Activated CD8-positive, alpha-beta memory T cell treated with anti-CD3 and anti-CD28 coated beads, Interleukin-2, amount 10 ng/mL, durations not matched to agents 7 days and 5 days (primary cell): ENCODE measurements at regions not wholly inside any gene's neighbourhood (a gene's known extent, or its start where the extent isn't known, plus 50 kb on each side); places are given as distances from the start of the nearest gene placed in this dataset.
"Not testable (repeated sequence)": the region's sequence is repeated elsewhere in the genome, so short reads cannot be mapped to it uniquely, and the experiment has no call there.

Experiments used
- ATAC-seq: fragments of 150-1000 bp; cut with Tn5 transposase; one replicate; pipeline ENCODE4 v1.10.0; 2021; ENCODE audit warnings: moderate library complexity
- CTCF ChIA-PET: fragments of 350-600 bp; sonication (Branson Sonifier 250); formaldehyde crosslinking; loops from one replicate; lab custom pipeline; 2021; ENCODE audit warnings: antibody characterized with exemption; lab: Charles Lee
- DNase-seq: peaks from one replicate; pipeline ENCODE4 v3.0.0-alpha.2; 2020
- H3K27ac Mint-ChIP-seq: one replicate; pipeline ENCODE4 v1.8.0; 2021; ENCODE audit warnings: mild to moderate bottlenecking, mixed read lengths
- H3K27me3 Mint-ChIP-seq: one replicate; pipeline ENCODE4 v1.8.0; 2021; ENCODE audit warnings: mixed read lengths
- H3K36me3 Mint-ChIP-seq: one replicate; pipeline ENCODE4 v1.8.0; 2021; ENCODE audit warnings: mild to moderate bottlenecking, mixed read lengths
- H3K4me1 Mint-ChIP-seq: one replicate; pipeline ENCODE4 v1.8.0; 2021; ENCODE audit warnings: mixed read lengths
- H3K4me3 Mint-ChIP-seq: one replicate; pipeline ENCODE4 v1.8.0; 2021; ENCODE audit warnings: mild to moderate bottlenecking, moderate library complexity, mixed read lengths
- H3K9me3 Mint-ChIP-seq: one replicate; pipeline ENCODE4 v1.8.0; 2022; ENCODE audit warnings: low read depth, mixed read lengths

DNA sequence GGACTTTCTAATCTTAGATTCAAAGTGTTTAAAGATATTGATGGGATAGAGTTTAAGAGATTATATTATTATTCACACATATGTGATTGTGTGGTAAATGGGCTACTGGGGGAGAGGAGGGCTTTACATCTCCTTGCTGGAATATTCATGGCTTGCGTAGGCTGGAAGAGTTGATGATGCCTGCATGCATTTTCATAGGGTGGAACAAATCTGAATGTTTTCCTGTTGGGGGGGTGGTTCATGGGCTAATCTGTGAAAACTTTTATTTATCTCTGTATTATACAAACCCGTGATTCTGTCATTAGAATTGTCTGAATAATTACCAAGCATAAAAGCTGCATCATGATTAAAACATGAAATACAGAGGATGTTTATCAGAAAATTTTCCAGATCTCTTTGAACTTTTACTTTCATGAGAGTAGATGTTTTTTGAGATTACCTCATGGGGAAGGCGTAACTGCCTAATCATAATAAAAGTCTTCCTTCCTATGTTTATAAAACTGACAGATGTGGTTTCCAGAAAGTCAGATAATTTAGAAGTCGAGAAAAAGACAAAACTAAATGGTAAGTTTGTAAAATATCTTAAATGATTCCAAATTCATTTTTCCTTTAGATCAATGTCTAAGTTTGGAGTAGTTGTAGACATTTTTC, 1185.4 kb upstream of the SEMA6A start:
- Mint-ChIP-seq H3K4me3 (no peak overlapping the region), H3K9me3 (peaks cover 3% of the 10 kb centered on the region), H3K27me3 (no peaks in the 10 kb centered on the region), H3K4me1 (no peaks in the 10 kb centered on the region), H3K27ac (no peak overlapping the region), H3K36me3 (no peaks in the 10 kb centered on the region)
- DNase-seq (no peak), ATAC-seq (no peak)
- CTCF ChIA-PET = no interaction called here

DNA sequence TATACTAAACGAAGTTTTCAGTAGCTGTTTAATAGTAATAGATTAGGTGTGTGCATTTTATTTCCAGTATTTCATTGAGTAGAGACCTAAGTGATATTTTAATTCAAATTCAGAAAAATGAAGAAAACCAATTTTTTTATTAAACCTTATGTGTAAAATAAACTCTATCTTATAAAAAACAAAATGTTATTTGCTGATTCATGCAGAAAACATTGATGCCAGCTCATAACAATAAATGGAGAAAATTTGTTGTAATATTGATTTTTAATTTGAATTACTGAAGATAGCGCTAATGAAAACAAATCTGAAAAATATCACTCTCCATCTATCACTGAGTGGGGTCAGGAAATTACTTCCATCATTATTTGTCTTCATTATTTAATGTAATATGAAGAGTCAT, 1177.8 kb upstream of the SEMA6A start:
- CTCF ChIA-PET = no interaction called here
- H3K27me3 Mint-ChIP-seq = no peaks in the 10 kb centered on the region
- no peaks in the 10 kb centered on the region for H3K4me1 Mint-ChIP-seq
- H3K36me3 Mint-ChIP-seq = no peaks in the 10 kb centered on the region
- no peak overlapping the region for H3K27ac Mint-ChIP-seq
- DNase-seq (no peak), ATAC-seq (no peak)
- peaks cover 6% of the 10 kb centered on the region for H3K9me3 Mint-ChIP-seq
- H3K4me3 Mint-ChIP-seq = no peak overlapping the region

DNA sequence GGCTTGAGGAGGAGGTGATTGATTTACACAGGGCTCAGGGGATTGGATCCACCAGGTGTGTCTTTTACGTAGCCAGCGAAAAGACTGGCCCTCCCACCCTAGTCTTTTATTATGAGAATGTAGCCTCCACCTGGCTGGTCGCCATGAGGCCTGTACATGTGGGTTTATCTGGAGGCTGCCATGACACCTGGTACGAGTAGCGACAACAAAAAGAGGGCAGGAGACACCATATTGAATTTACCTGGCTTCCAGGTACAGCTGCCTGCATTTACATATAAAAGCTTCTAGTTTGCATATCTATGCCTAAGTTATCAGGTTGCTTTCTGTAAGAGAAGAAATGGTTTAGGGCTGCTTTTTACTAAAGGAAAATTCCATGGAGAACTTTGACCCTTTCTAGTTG, 1173.7 kb upstream of the SEMA6A start:
- no peaks in the 10 kb centered on the region for H3K27me3 Mint-ChIP-seq
- CTCF ChIA-PET = no interaction called here
- H3K4me3 Mint-ChIP-seq = no peak overlapping the region
- no peak for ATAC-seq
- H3K4me1 Mint-ChIP-seq = no peaks in the 10 kb centered on the region
- no peak overlapping the region for H3K27ac Mint-ChIP-seq
- H3K36me3 Mint-ChIP-seq = no peaks in the 10 kb centered on the region
- peaks cover 2% of the 10 kb centered on the region for H3K9me3 Mint-ChIP-seq
- no peak for DNase-seq

DNA sequence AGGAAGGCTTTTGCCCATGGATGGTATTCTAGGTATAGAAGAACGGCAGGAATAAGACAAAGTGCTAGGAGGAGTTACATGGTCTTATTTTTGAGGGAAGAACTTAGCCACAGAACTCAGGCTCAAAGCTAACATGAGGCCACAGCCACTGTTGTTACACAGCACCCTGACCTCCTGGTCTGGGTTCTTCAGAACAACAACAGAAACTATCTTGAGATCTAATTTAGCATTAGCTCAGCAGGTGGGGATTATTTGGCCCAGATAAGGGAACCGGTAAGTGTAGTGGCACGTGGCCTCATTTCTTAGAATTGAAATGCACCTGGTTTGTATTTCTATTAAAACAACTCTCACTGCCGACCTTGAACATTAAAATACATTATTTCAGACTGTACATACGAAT, 1168.7 kb upstream of the SEMA6A start:
- Mint-ChIP-seq H3K4me1 (no peaks in the 10 kb centered on the region), H3K4me3 (no peak overlapping the region), H3K36me3 (no peaks in the 10 kb centered on the region), H3K9me3 (no peaks in the 10 kb centered on the region), H3K27me3 (no peaks in the 10 kb centered on the region), H3K27ac (no peak overlapping the region)
- DNase-seq (no peak), ATAC-seq (no peak)
- CTCF ChIA-PET = no interaction called here

DNA sequence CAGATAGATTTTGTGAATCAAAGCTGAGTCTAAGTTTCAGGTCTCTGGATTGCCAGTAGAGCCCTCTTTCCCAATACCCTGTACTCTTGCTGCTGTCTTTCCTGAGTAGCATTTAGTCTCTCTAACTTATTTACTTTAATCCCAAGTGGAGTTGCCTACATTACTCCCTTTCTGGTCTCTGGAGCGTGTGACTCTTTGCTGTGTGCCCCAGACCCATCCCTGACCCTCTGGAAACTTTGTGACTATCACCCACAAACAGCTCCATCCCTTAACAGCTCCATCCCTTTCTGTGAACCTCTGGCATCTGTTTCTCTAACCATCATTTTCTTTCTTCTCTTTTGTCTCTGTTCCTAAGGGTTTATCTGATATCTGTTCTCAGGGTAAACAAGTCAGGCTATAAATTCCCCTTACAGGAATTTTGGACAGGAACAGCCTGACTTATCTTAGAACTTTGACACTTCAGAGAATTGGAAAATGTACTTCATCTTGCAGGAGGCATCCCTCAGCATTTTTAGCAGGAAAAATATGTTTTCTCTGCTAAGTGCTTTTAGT, 1167.1 kb upstream of the SEMA6A start:
- H3K27me3 Mint-ChIP-seq = no peaks in the 10 kb centered on the region
- no peak overlapping the region for H3K4me3 Mint-ChIP-seq
- H3K9me3 Mint-ChIP-seq = peaks cover 6% of the 10 kb centered on the region
- H3K36me3 Mint-ChIP-seq = no peaks in the 10 kb centered on the region
- no peaks in the 10 kb centered on the region for H3K4me1 Mint-ChIP-seq
- no peak for DNase-seq
- H3K27ac Mint-ChIP-seq = no peak overlapping the region
- ATAC-seq = no peak
- CTCF ChIA-PET = no interaction called here

DNA sequence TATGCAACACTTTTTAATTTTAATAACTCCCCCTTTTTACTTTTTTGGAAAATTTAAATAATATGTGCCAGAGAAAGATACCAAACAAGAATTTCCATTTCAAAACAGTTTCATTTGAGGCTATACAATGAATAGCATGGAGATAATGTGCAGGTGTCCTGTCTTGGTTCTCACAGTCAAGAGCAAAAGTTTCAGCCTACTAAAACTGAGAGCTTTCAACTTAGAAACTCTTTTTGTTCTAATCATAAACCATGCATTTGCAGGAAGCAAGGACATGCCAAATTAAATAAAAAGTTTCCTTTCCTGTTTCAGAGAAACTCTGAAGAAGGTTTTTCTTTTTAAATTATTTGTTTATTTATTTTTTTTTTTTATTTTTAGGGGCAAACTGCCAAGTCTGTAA, 1165.6 kb upstream of the SEMA6A start:
- no peak for ATAC-seq
- Mint-ChIP-seq H3K9me3 (peaks cover 8% of the 10 kb centered on the region), H3K4me3 (no peak overlapping the region), H3K4me1 (no peaks in the 10 kb centered on the region), H3K27ac (no peak overlapping the region), H3K36me3 (no peaks in the 10 kb centered on the region), H3K27me3 (no peaks in the 10 kb centered on the region)
- CTCF ChIA-PET = no interaction called here
- no peak for DNase-seq

DNA sequence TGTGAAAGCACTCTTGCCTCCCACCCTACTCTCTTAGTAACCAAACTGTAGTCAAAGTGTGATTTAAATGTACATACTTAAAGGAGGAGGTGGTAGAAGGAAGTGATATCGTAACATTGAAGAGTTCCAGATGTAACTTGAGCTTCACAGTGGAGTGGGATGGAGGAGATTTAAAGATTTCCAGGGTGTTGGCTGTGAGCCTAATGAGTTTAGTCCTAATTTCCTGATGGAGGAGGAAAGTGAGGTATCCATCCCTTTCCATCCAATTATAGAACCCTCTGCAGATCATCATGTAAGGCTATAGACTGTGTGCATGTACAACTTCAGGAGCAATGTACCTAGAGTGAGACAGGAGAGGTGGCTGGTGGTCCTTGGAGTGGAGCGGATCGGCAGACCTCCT, 1163.9 kb upstream of the SEMA6A start:
- H3K4me3 Mint-ChIP-seq = no peak overlapping the region
- no peak overlapping the region for H3K27ac Mint-ChIP-seq
- CTCF ChIA-PET = no interaction called here
- H3K9me3 Mint-ChIP-seq = peaks cover 15% of the 10 kb centered on the region
- no peak for DNase-seq
- H3K27me3 Mint-ChIP-seq = no peaks in the 10 kb centered on the region
- H3K4me1 Mint-ChIP-seq = no peaks in the 10 kb centered on the region
- ATAC-seq = no peak
- H3K36me3 Mint-ChIP-seq = no peaks in the 10 kb centered on the region

DNA sequence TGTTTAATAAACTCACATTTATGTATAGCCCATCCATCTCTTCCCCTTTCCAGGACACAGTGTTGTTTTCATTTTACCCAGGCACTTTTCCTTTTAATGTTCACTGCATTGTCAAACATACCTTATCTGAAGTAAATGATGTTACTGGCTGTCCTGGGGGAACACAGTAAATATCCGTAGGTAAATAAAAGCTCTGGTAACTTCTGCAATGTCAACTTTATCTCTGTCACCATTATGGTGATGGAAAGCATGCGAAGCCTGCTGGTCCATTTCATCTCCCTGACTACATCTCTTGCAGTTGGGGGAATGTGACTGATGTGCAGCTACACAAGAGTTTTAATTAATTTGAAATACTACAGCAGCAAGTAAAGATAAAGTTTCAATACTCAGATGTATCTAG, 1162.1 kb upstream of the SEMA6A start:
- H3K9me3 Mint-ChIP-seq = peaks cover 15% of the 10 kb centered on the region
- CTCF ChIA-PET = no interaction called here
- H3K27me3 Mint-ChIP-seq = no peaks in the 10 kb centered on the region
- H3K4me3 Mint-ChIP-seq = no peak overlapping the region
- no peaks in the 10 kb centered on the region for H3K4me1 Mint-ChIP-seq
- no peak overlapping the region for H3K27ac Mint-ChIP-seq
- no peak for DNase-seq
- no peak for ATAC-seq
- H3K36me3 Mint-ChIP-seq = no peaks in the 10 kb centered on the region

DNA sequence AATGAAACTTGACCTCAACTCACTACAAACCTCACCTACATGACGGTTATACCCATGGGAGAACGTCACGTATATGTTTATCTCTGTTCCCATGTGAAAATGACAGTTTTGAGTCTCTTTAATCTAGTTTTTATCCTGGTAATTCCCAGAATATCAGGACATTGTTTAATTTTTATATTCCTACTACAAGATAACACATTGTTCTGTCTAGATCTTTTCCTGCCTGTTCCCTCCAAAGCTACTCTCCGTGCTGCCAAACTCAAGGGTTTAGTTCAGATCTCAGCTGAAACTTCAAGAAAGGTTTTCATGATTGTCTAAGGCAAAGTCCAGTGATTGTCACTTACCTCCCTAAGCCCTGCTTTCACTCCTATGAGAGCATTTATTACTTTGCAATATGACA, 1159.4 kb upstream of the SEMA6A start:
- DNase-seq (no peak), ATAC-seq (no peak)
- Mint-ChIP-seq H3K4me1 (no peaks in the 10 kb centered on the region), H3K4me3 (no peak overlapping the region), H3K27me3 (no peaks in the 10 kb centered on the region), H3K27ac (no peak overlapping the region), H3K36me3 (no peaks in the 10 kb centered on the region), H3K9me3 (peaks cover 17% of the 10 kb centered on the region)
- CTCF ChIA-PET = no interaction called here

DNA sequence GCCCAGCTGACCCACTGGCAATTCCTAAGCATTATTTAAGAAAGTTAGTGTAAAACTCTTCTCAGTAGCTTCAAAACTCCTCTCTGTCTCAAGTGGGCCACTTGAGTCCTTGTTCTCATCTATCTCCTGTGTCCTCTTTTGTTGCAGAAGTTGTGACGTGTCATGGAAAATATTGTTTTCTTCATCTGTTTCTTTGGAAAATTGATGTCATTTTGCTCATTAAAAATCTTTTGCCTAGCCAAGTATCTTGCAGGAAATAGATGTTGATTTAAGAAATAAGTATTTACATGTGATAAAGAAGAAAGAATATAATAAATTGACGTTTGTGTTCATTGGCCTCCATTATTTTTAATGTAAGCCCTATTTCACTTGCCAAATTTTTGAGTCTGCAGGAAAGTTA, 1158.4 kb upstream of the SEMA6A start:
- no peaks in the 10 kb centered on the region for H3K27me3 Mint-ChIP-seq
- no peaks in the 10 kb centered on the region for H3K36me3 Mint-ChIP-seq
- no peak overlapping the region for H3K4me3 Mint-ChIP-seq
- no peak overlapping the region for H3K27ac Mint-ChIP-seq
- DNase-seq = no peak
- H3K4me1 Mint-ChIP-seq = no peaks in the 10 kb centered on the region
- CTCF ChIA-PET = no interaction called here
- no peak for ATAC-seq
- H3K9me3 Mint-ChIP-seq = peaks cover 15% of the 10 kb centered on the region

DNA sequence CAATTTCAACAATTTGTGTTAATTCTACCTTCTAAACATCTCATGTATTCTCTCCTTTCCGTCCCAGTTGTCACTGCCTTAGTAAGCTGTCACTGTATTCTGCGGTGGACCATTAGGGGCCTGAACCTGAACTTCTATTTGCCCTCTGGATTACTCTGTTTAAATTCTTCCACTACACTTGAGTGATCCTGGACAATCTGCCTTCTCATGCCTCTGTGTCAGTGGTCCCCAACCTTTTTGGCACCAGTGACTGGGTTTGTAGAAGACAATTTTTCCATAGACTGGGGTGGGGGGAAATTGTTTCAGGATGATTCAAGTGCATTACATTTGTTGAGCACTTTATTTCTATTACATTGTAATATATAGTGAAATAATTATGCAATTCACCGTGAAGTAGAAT, 1157.6 kb upstream of the SEMA6A start:
- H3K27ac Mint-ChIP-seq = no peak overlapping the region
- no peaks in the 10 kb centered on the region for H3K27me3 Mint-ChIP-seq
- H3K4me1 Mint-ChIP-seq = no peaks in the 10 kb centered on the region
- ATAC-seq (no peak), DNase-seq (no peak)
- H3K4me3 Mint-ChIP-seq = no peak overlapping the region
- H3K36me3 Mint-ChIP-seq = no peaks in the 10 kb centered on the region
- H3K9me3 Mint-ChIP-seq = peaks cover 14% of the 10 kb centered on the region
- CTCF ChIA-PET = no interaction called here

DNA sequence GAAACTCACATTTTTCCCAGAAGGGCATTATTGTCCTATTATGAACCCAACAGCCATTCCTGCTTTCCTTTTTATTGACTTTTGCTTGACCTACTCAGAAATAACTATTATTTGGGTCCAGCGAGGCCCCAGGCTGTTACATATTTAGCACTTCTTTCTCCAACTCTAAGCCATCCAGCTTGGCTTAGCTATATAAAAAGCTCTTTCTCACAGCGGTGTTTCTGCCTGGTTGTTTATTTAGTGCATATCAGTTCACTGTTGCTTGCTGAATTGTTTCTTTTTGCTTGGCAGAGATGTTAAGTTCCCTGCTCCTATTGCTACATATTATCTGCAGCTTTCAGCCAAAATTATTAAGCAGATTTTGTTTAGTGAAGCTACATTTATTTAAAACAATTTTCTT, 1156.8 kb upstream of the SEMA6A start:
- H3K27me3 Mint-ChIP-seq = no peaks in the 10 kb centered on the region
- no peak overlapping the region for H3K4me3 Mint-ChIP-seq
- H3K4me1 Mint-ChIP-seq = no peaks in the 10 kb centered on the region
- H3K36me3 Mint-ChIP-seq = no peaks in the 10 kb centered on the region
- H3K27ac Mint-ChIP-seq = no peak overlapping the region
- CTCF ChIA-PET = no interaction called here
- peaks cover 14% of the 10 kb centered on the region for H3K9me3 Mint-ChIP-seq
- no peak for ATAC-seq
- no peak for DNase-seq

DNA sequence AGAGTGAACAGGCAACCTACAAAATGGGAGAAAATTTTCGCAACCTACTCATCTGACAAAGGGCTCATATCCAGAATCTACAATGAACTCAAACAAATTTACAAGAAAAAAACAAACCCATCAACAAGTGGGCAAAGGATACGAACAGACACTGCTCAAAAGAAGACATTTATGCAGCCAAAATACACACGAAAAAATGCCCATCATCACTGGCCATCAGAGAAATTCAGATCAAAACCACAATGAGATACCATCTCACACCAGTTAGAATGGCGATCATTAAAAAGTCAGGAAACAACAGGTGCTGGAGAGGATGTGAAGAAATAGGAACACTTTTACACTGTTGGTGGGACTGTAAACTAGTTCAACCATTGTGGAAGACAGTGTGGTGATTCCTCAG, 1146.2 kb upstream of the SEMA6A start:
- H3K4me1 Mint-ChIP-seq, H3K27me3 Mint-ChIP-seq, CTCF ChIA-PET, ATAC-seq, H3K9me3 Mint-ChIP-seq, H3K27ac Mint-ChIP-seq, DNase-seq, H3K36me3 Mint-ChIP-seq, H3K4me3 Mint-ChIP-seq: not testable (repeated sequence)

DNA sequence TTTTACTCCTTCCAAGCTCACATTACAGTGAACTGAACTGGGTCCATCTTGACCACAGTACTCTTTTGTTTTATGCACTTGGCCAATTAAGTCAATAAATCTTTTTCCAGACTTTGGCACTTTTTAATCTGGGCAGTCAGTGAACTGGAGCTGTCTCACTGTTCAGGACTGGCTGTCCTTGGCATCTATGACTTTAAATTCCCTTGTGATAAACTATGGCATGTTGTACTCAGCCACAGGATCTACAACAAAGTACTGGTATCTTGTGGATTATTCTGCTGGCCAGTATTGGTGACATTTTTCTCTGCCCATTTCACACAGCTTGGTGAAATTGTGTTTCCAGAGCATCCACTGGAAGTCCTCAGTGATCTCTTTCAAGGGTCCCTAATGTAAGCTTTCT, 1144.8 kb upstream of the SEMA6A start:
- CTCF ChIA-PET = no interaction called here
- Mint-ChIP-seq H3K27me3 (no peaks in the 10 kb centered on the region), H3K36me3 (no peaks in the 10 kb centered on the region), H3K9me3 (peaks cover 9% of the 10 kb centered on the region), H3K4me1 (no peaks in the 10 kb centered on the region), H3K4me3 (no peak overlapping the region), H3K27ac (no peak overlapping the region)
- DNase-seq = no peak
- ATAC-seq = no peak
